Breast epithelium (tissue), 3 donors: ENCODE measurements at regions not wholly inside any gene's neighbourhood (a gene's known extent, or its start where the extent isn't known, plus 50 kb on each side); places are given as distances from the start of the nearest gene placed in this dataset.

Experiments
- CTCF ChIP-seq, 3 donors: fragments of 450-650 bp; IDR thresholded peaks; one replicate each; pipeline ENCODE4 v1.5.1; 2016 to 2017; ENCODE audit warnings: antibody characterized with exemption in 3 of 3, mild to moderate bottlenecking in 3 of 3, moderate library complexity in 3 of 3
- POLR2A ChIP-seq: fragments of 450-650 bp; IDR thresholded peaks from one replicate; pipeline ENCODE4 v1.6.1; 2016; ENCODE audit warnings: antibody characterized with exemption, mild to moderate bottlenecking, moderate library complexity
- POLR2AphosphoS5 ChIP-seq, 3 donors: sonication (generic); formaldehyde crosslinking; IDR thresholded peaks; one replicate each; pipeline ENCODE4 v1.6.1; 2017; ENCODE audit warnings: antibody characterized with exemption in 3 of 3

GRCh38 chr11:100545556-100545955 lies 141.5 kb upstream of the ARHGAP42 start:
- TF ChIP-seq POLR2AphosphoS5 (IDR thresholded peaks at IDR 0.05) = no peak
- no peak for TF ChIP-seq CTCF (IDR thresholded peaks at IDR 0.05)
- TF ChIP-seq POLR2A = no peak
